ENCODE measurements at regions not wholly inside any gene's neighbourhood (a gene's known extent, or its start where the extent isn't known, plus 50 kb on each side); places are given as distances from the start of the nearest gene placed in this dataset.

GRCh38 chr1:229098903-229099578 lies 171.9 kb upstream of the RAB4A start (continued):
- TF ChIP-seq ZNF775 (CRISPR knock-in tag; IDR thresholded peaks at IDR 0.05; ENCODE audit: borderline replicate concordance) (no peak), ZBTB26 (CRISPR knock-in tag; IDR thresholded peaks at IDR 0.05; ENCODE audit: borderline replicate concordance) (no peak), CREM (IDR thresholded peaks at IDR 0.05) (peak; percentile 69), CREM (CRISPR knock-in tag; IDR thresholded peaks at IDR 0.05) (no peak), ZNF576 (CRISPR knock-in tag; IDR thresholded peaks at IDR 0.05) (no peak), ZNF687 (CRISPR knock-in tag; IDR thresholded peaks at IDR 0.05) (peak; percentile 90), TAF1 (CRISPR knock-in tag; IDR thresholded peaks at IDR 0.05) (peak; percentile 49; the same call in 1 of the 2 replicates), CBX1 (IDR thresholded peaks at IDR 0.05; ENCODE audit: low read depth) (peak; percentile 73), HMGA1 (CRISPR knock-in tag; conservative IDR thresholded peaks at IDR 0.05) (no peak), ZNF333 (CRISPR knock-in tag; IDR thresholded peaks at IDR 0.05; ENCODE audit: borderline replicate concordance) (no peak), REL (CRISPR knock-in tag; conservative IDR thresholded peaks at IDR 0.05) (no peak), ZNF234 (CRISPR knock-in tag; conservative IDR thresholded peaks at IDR 0.05) (no peak), ZBTB4 (CRISPR knock-in tag; IDR thresholded peaks at IDR 0.05; ENCODE audit: borderline replicate concordance) (peak; percentile 97; the same call in 1 of the 2 replicates), CEBPG (CRISPR knock-in tag; IDR thresholded peaks at IDR 0.05) (peak; percentile 90), POLR2G (IDR thresholded peaks at IDR 0.05; ENCODE audit: low read depth, low read length) (peak; percentile 53; the same call in 1 of the 2 replicates), SNRNP70 (IDR thresholded peaks at IDR 0.05; ENCODE audit: low read depth, low read length) (no peak), RFX5 (IDR thresholded peaks at IDR 0.05; ENCODE audit: low read depth, low read length) (no peak), ZNF615 (CRISPR knock-in tag; IDR thresholded peaks at IDR 0.05; ENCODE audit: borderline replicate concordance) (no peak), MED1 (CRISPR knock-in tag; IDR thresholded peaks at IDR 0.05) (peak; percentile 95), SMAD3 (CRISPR knock-in tag; IDR thresholded peaks at IDR 0.05) (peak; percentile 68), ETV5 (CRISPR knock-in tag; IDR thresholded peaks at IDR 0.05; ENCODE audit: borderline replicate concordance) (peak; percentile 28; the same call in 1 of the 2 replicates)

Measured in HepG2 (cell line).